ENCODE measurements at regions not wholly inside any gene's neighbourhood (a gene's known extent, or its start where the extent isn't known, plus 50 kb on each side); places are given as distances from the start of the nearest gene placed in this dataset.

DNA sequence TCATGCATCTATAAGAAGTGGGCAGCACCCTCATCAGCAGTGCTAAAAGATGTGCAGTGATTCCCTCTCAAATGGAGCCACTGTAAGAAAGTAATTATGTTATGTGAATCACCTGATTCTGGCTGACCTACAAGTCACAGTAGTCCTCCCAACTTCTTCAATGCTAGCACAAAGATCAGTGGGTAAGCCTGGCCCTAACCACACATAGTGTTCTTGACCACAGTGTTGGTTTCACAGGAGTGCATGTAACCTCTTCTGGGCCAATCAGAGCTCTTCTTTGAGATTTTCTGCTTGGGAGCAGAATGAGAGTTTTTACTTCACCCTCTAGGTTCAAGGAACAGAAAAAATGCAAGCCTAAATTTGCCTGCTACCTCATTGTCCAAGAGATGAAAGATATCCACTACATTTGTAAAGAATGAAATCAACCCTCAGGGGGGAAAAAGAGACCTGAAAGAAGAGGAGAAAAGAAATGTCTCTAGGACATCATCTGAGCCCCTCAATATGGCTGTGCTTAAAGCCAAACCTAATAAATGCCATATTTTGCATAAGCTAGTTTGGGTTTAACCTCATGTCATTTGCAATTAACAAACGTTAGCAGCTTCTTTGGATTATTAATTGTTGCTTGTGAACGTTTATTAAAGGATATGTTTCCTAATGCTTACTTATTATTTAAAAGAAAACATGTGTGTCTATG is 65.3 kb upstream of the ADRB2 start:
- Histone ChIP-seq H3K9me3 (peaks cover 0 to 7% of the 10 kb centered on the region in 2 donors), H3K4me3 (no peak overlapping the region), H3K27ac (no peak overlapping the region), H3K27me3 (no peaks in the 10 kb centered on the region), H3K36me3 (no peaks in the 10 kb centered on the region), H3K4me1 (no peaks in the 10 kb centered on the region)
- intact Hi-C loops (cut with DNase I; ENCODE audit: low total_unique reads) = no loop called here
- TF ChIP-seq, protein P1, sequence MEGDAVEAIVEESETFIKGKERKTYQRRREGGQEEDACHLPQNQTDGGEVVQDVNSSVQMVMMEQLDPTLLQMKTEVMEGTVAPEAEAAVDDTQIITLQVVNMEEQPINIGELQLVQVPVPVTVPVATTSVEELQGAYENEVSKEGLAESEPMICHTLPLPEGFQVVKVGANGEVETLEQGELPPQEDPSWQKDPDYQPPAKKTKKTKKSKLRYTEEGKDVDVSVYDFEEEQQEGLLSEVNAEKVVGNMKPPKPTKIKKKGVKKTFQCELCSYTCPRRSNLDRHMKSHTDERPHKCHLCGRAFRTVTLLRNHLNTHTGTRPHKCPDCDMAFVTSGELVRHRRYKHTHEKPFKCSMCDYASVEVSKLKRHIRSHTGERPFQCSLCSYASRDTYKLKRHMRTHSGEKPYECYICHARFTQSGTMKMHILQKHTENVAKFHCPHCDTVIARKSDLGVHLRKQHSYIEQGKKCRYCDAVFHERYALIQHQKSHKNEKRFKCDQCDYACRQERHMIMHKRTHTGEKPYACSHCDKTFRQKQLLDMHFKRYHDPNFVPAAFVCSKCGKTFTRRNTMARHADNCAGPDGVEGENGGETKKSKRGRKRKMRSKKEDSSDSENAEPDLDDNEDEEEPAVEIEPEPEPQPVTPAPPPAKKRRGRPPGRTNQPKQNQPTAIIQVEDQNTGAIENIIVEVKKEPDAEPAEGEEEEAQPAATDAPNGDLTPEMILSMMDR (IDR thresholded peaks at IDR 0.05) = no peak
- DNase-seq (ENCODE audit: low spot score in 2 of 2) = no peak

DNA sequence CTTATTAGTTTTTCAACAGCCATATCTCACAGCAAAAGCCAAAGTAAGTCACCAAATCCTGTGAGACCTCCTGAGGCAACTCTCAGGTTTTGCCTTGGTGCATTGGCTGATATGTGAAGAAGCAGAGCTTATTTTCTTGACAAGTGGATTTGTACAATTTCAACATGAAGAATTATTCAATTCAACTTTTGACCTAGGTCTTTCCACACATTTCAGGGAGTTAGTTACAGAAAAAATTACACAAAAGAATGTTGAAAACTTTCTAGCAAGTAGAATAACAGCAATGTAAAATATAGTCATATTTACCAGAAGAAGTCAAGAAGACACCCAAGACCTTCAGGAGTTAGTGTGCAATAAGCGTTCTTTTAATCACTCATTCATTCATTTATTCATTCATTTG is 62.4 kb upstream of the ADRB2 start:
- Histone ChIP-seq H3K27me3 (no peaks in the 10 kb centered on the region), H3K4me3 (no peak overlapping the region), H3K9me3 (no peaks in the 10 kb centered on the region), H3K27ac (no peak overlapping the region), H3K4me1 (no peaks in the 10 kb centered on the region), H3K36me3 (no peaks in the 10 kb centered on the region)
- no peak for TF ChIP-seq POLR2A (IDR thresholded peaks at IDR 0.05)
- TF ChIP-seq, protein P1 (IDR thresholded peaks at IDR 0.05) = no peak
- no peak for TF ChIP-seq POLR2AphosphoS5 (IDR thresholded peaks at IDR 0.05)
- no peak for DNase-seq (ENCODE audit: low spot score in 2 of 2)
- intact Hi-C loops (cut with DNase I; ENCODE audit: low total_unique reads) = no loop called here

DNA sequence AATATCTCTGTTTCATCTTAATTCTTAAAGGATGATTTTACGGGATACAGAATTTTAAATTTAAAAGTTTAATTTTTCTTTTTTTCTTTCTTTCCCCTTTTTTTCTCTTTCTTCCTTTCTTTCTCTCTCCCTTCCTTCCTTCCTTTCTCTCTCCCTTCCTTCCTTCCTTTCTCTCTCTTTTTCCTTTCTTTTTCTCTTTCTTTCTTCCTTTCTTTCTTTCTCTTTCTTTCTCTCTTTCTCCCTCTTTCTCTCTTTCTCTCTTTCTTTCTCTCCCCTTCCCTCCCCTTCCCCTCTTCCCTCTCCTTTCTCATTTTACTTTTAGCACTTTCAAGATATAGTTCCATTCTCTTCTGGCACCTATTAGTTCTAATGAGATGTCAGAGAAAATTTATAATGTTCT is 61.4 kb upstream of the ADRB2 start:
- no peaks in the 10 kb centered on the region for H3K9me3 ChIP-seq
- H3K36me3 ChIP-seq = no peaks in the 10 kb centered on the region
- intact Hi-C loops (cut with DNase I; ENCODE audit: low total_unique reads) = no loop called here
- no peak for DNase-seq (ENCODE audit: low spot score in 2 of 2)
- no peaks in the 10 kb centered on the region for H3K27me3 ChIP-seq
- H3K4me3 ChIP-seq = no peak overlapping the region
- H3K4me1 ChIP-seq = no peaks in the 10 kb centered on the region
- TF ChIP-seq POLR2A (IDR thresholded peaks at IDR 0.05) = no peak
- TF ChIP-seq, protein P1 (IDR thresholded peaks at IDR 0.05) = no peak
- TF ChIP-seq POLR2AphosphoS5 (IDR thresholded peaks at IDR 0.05) = no peak
- no peak overlapping the region for H3K27ac ChIP-seq

DNA sequence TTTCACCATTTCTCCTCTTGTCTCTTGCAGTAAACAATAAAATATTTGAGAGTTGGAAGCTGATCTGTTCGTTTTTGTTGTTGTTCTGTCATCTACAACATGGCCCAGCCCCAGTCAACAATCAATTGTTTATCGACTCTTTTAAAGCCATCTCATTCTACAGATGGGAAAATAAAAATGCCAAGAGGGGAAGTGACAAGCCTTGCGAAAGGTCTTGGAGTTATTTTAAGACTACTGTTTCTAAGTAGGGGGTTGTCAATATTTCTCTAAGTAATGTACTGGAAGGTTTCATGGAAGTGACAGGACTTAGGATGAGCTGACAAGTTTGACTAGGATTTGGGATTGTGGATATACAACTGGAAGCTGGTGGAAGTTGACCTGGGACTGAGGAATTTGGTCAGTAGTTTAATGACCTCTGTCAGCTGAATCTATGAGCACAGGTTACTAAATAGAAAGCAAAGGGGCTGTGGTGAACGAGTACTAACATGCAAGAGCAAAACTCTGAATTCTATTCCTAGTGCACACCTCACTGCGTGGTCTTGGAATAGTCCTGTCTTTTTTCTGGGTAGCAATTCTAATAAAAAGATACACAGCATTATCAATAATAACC is 57.5 kb upstream of the ADRB2 start:
- Histone ChIP-seq H3K27me3 (no peaks in the 10 kb centered on the region), H3K27ac (no peak overlapping the region), H3K9me3 (no peaks in the 10 kb centered on the region), H3K4me1 (no peaks in the 10 kb centered on the region), H3K36me3 (no peaks in the 10 kb centered on the region), H3K4me3 (no peak overlapping the region)
- intact Hi-C loops (cut with DNase I; ENCODE audit: low total_unique reads) = no loop called here
- DNase-seq (ENCODE audit: low spot score in 2 of 2) = no peak
- no peak for TF ChIP-seq POLR2A (IDR thresholded peaks at IDR 0.05)

DNA sequence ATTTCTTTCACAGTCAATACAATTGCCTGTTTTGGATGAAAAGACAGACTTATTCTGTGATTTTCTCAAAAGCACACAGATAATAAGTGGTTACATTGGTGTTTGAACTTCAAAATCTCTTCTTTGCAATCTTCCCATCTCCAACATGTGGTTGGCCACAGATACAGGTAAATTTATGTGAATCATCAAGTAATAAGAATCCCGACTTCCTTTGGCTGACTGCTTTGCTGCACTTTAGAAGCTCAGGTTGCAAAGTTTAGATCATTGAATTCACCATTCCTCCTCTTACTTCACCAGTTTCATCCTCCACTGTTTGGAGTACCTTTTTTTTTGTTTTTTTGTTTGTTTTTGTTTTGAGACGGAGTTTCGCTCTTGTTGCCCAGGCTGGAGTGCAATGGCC is 56.5 kb upstream of the ADRB2 start:
- intact Hi-C loops (cut with DNase I; ENCODE audit: low total_unique reads) = loop anchor here (10.0 kb wide), 1 partner anchor 1235 kb away; no protein-coding TSS in a partner anchor
- Histone ChIP-seq H3K4me1 (no peaks in the 10 kb centered on the region), H3K27ac (no peak overlapping the region), H3K9me3 (no peaks in the 10 kb centered on the region), H3K36me3 (no peaks in the 10 kb centered on the region), H3K27me3 (no peaks in the 10 kb centered on the region), H3K4me3 (no peak overlapping the region)
- DNase-seq (ENCODE audit: low spot score in 2 of 2) = no peak
- no peak for TF ChIP-seq POLR2A (IDR thresholded peaks at IDR 0.05)
- TF ChIP-seq, protein P1 (IDR thresholded peaks at IDR 0.05) = no peak
- TF ChIP-seq POLR2AphosphoS5 (IDR thresholded peaks at IDR 0.05) = no peak

Data from breast epithelium (tissue), 4 donors.